Peyer's patch (tissue), 4 donors: ENCODE measurements at regions not wholly inside any gene's neighbourhood (a gene's known extent, or its start where the extent isn't known, plus 50 kb on each side); places are given as distances from the start of the nearest gene placed in this dataset.

Experiments used
- DNase-seq, 3 donors: peaks; one replicate each; pipeline ENCODE4 v3.0.0-alpha.2; 2017 to 2019
- H3K27ac ChIP-seq, 4 donors: fragments of 200-600 bp; sonication (generic); one replicate each; pipeline ENCODE4 v1.5.1; 2016 to 2019
- H3K27me3 ChIP-seq, 2 donors: fragments of 200-600 bp; sonication (generic); one replicate each; pipeline ENCODE4 v1.5.1; 2019
- H3K36me3 ChIP-seq, 3 donors: fragments of 200-600 bp; sonication (generic); one replicate each; pipeline ENCODE4 v1.5.1; 2016 to 2019
- H3K4me1 ChIP-seq, 4 donors: fragments of 200-600 bp; sonication (generic); one replicate each; pipeline ENCODE4 v1.5.1; 2016 to 2019
- H3K4me3 ChIP-seq, 4 donors: fragments of 200-600 bp; sonication (generic); 1 replicate in 3 of 4; 2 replicates in 1 of 4; pipeline ENCODE4 v1.5.1; 2016 to 2019; ENCODE audit warnings: mild to moderate bottlenecking in 1 of 4
- H3K9me3 ChIP-seq, 4 donors: fragments of 200-600 bp; sonication (generic); one replicate each; pipeline ENCODE4 v1.5.1; 2016 to 2019; ENCODE audit warnings: mild to moderate bottlenecking in 1 of 4
- CTCF ChIP-seq, 6 experiments: fragments of 450-650 bp in 4 of 6; fragments of 200-600 bp in 2 of 6; sonication (generic) in 1 of 6; IDR thresholded peaks; one replicate each; pipeline ENCODE4 v1.5.1; 2017 to 2019; ENCODE audit warnings: antibody characterized with exemption in 6 of 6, mild to moderate bottlenecking in 3 of 6, moderate library complexity in 1 of 6
- POLR2A ChIP-seq, 2 donors: fragments of 450-650 bp; IDR thresholded peaks; one replicate each; pipeline ENCODE4 v1.5.1; 2017; ENCODE audit warnings: antibody characterized with exemption in 2 of 2, mild to moderate bottlenecking in 2 of 2, moderate library complexity in 2 of 2

- TF ChIP-seq CTCF (IDR thresholded peaks at IDR 0.05) = no peak
- TF ChIP-seq POLR2A (IDR thresholded peaks at IDR 0.05) = no peak
- no peak overlapping the region for H3K27ac ChIP-seq
- H3K4me3 ChIP-seq = no peak overlapping the region
- no peaks in the 10 kb centered on the region for H3K4me1 ChIP-seq
- no peak for DNase-seq
- no peaks in the 10 kb centered on the region for H3K9me3 ChIP-seq
- no peaks in the 10 kb centered on the region for H3K27me3 ChIP-seq
- H3K36me3 ChIP-seq = no peaks in the 10 kb centered on the region
These were observed 236.2 kb upstream of the KAZN start for GRCh38 chr1:14362331-14362730.

GRCh38 chr1:14363036-14363590 is 235.4 kb upstream of the KAZN start:
- DNase-seq = no peak
- Histone ChIP-seq H3K36me3 (no peaks in the 10 kb centered on the region), H3K4me1 (no peaks in the 10 kb centered on the region), H3K27me3 (no peaks in the 10 kb centered on the region), H3K4me3 (no peak overlapping the region), H3K27ac (no peak overlapping the region), H3K9me3 (no peaks in the 10 kb centered on the region)
- TF ChIP-seq POLR2A (IDR thresholded peaks at IDR 0.05) = no peak

- TF ChIP-seq POLR2A (IDR thresholded peaks at IDR 0.05) (no peak), CTCF (IDR thresholded peaks at IDR 0.05) (no peak)
- Histone ChIP-seq H3K4me1 (no peaks in the 10 kb centered on the region), H3K4me3 (no peak overlapping the region), H3K36me3 (no peaks in the 10 kb centered on the region), H3K9me3 (no peaks in the 10 kb centered on the region), H3K27ac (no peak overlapping the region), H3K27me3 (no peaks in the 10 kb centered on the region)
- no peak for DNase-seq
These were observed 234.6 kb upstream of the KAZN start for GRCh38 chr1:14363707-14364413.

GRCh38 chr1:14365301-14365988 is 233.0 kb upstream of the KAZN start:
- Histone ChIP-seq H3K4me1 (no peaks in the 10 kb centered on the region), H3K9me3 (no peaks in the 10 kb centered on the region), H3K27ac (no peak overlapping the region), H3K36me3 (no peaks in the 10 kb centered on the region), H3K4me3 (no peak overlapping the region), H3K27me3 (no peaks in the 10 kb centered on the region)
- no peak for TF ChIP-seq POLR2A (IDR thresholded peaks at IDR 0.05)
- no peak for TF ChIP-seq CTCF (IDR thresholded peaks at IDR 0.05)
- DNase-seq = no peak

GRCh38 chr1:14366091-14367018 is 232.1 kb upstream of the KAZN start:
- no peaks in the 10 kb centered on the region for H3K36me3 ChIP-seq
- TF ChIP-seq POLR2A (IDR thresholded peaks at IDR 0.05) (no peak), CTCF (IDR thresholded peaks at IDR 0.05) (no peak)
- H3K27ac ChIP-seq = no peak overlapping the region
- H3K4me3 ChIP-seq = no peak overlapping the region
- H3K9me3 ChIP-seq = no peaks in the 10 kb centered on the region
- no peaks in the 10 kb centered on the region for H3K4me1 ChIP-seq
- H3K27me3 ChIP-seq = no peaks in the 10 kb centered on the region
- no peak for DNase-seq
